GM10248 (cell line): ENCODE measurements at regions not wholly inside any gene's neighbourhood (a gene's known extent, or its start where the extent isn't known, plus 50 kb on each side); places are given as distances from the start of the nearest gene placed in this dataset.

ENCODE experiments used
- CTCF ChIA-PET: fragments of 300-600 bp; sonication (Branson Sonifier 250); formaldehyde crosslinking; extraction: SDS; loops from one replicate; lab custom pipeline; 2021; ENCODE audit warnings: antibody characterized with exemption; lab: Yijun Ruan, JAX
- POLR2A ChIA-PET: fragments of 350-650 bp; sonication (Branson Sonifier 250); formaldehyde crosslinking; extraction: SDS; loops from one replicate; lab custom pipeline; 2020; ENCODE audit warnings: antibody characterized with exemption; lab: Yijun Ruan, JAX
- DNase-seq: peaks from one replicate; pipeline ENCODE4 v3.0.0; 2012; ENCODE audit errors: extremely low spot score
- CTCF ChIP-seq: IDR thresholded peaks from 2 replicates; pipeline ENCODE4 v1.5.1; 2012; ENCODE audit warnings: mild to moderate bottlenecking, low read depth; ENCODE audit errors: extremely low read depth, missing control alignments, control extremely low read depth

DNA sequence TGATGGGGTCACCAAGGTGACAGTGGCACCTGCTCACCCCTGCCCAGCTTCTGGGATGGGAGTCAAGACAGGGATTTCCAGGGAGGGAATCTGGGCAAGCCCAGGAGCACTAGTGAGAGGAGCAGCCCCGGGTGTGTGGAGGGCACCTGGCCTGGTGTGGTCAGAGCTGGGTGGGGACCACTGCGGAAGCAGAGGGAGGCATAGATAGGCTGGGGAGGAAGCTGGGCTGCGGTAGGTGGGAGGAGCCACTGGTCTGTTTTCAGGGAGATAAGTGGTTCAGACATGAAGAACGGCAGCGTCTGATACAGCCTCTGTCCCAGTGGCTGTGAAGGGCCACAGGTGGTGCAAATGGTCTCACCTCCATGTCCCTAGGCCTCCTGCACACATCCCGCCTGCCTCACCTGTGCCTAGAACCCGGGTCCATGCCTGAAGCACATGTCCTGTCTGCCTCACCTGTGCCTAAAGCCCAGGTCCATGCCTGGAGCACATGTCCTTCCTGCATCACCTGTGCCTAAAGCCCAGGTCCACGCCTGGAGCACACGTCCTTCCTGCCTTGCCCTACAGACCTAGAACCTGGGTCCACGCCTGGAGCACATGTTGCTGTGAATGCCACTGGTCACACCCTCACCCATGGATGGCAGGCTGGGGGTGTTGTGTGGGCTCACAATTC is 325.9 kb upstream of the AJAP1 start:
- ChIA-PET CTCF (no interaction called here), POLR2A (no interaction called here)
- TF ChIP-seq CTCF = no peak
- no peak for DNase-seq

DNA sequence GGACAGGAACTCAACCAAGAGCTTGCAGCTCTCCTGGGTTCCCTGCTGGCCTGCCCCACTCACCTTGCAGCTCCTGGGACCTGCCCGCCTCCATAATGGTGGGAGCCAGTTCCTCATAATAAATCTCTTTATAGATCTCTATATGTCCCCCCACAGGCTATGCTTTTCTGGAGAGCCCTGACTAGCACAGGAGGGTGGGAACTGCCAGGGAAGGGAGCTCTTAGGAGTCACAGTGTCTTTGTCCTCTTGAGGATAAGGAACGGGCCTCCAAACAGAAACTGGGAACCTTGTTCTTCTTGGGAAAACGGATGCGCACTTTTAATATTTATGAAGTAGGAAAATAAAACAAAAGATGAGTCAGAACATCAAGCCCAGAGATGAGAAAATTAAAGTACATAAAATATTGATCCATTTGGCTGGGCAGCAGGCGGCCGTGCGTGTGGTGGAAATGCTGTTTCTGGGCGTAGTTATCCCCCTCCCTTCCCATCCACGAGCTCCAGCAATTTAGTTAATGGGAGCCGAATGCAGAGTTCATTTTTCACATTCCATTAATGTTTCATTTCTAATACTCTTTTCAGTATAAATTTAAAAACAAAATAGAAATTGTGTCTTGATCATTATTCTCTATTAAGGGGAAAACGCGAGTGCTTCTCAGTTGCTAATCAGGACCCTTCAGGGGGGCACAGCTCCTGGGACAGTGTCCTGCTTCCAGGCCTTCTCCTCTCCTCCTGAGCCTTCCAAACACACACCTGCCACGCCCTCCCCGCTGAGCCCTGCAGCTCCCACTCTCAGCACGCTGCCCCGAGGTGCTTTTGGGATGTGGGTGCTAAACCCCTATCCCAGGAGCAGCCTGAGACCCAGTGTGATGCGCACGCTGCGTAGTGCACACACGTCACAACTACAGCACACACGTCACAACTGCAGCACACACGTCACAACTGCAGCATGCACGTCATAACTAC is 323.3 kb upstream of the AJAP1 start:
- DNase-seq = no peak
- CTCF ChIA-PET = interaction anchor here (1.4 kb wide), 1 partner anchor 43 kb away, joined by 4 read pairs; no protein-coding TSS in a partner anchor
- TF ChIP-seq CTCF = no peak
- POLR2A ChIA-PET = no interaction called here

GRCh38 chr1:4331767-4332163 is 322.6 kb upstream of the AJAP1 start:
- no peak for DNase-seq
- ChIA-PET CTCF (no interaction called here), POLR2A (no interaction called here)
- TF ChIP-seq CTCF = no peak

- no peak for TF ChIP-seq CTCF
- no peak for DNase-seq
- ChIA-PET CTCF (no interaction called here), POLR2A (no interaction called here)
Observed at GRCh38 chr1:4336507-4336906, 317.9 kb upstream of the AJAP1 start.

GRCh38 chr1:4341421-4341820 is 313.0 kb upstream of the AJAP1 start:
- TF ChIP-seq CTCF = no peak

DNA sequence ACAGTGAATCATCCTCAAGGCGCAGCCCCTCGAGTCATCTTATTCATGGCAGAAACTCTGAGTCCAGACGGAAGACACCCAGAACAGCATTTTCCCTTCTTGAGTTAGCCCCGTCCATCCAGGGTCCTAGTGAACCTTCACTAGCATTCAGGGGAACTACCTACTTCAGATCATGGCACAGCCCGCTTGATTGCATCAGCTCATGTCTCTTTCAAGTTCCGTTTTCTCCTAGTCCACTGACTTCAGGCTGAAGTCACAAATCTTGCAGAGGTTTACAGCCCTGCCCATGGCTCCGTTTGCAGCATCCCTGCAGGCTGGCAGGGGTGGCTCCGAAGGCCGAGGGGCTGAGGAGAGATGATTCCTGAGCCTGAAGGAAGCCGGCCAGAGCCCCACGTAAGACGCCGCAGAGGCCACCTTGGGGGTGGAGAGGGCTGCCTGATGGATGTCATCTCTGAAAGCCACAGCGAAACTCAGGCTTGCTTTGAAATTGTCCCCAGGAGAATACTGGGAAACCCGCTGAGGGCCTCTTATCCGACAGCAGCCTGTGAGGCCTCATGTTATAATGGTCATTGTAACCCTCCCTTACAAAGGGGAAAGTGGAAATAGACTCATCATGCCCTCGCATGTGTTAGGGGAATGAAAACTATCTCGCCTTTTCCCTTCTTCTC is 310.2 kb upstream of the AJAP1 start:
- no peak for TF ChIP-seq CTCF
- no peak for DNase-seq
- ChIA-PET POLR2A (no interaction called here), CTCF (no interaction called here)

More at GRCh38 chr1:4341421-4341820, 313.0 kb upstream of the AJAP1 start:
- POLR2A ChIA-PET = no interaction called here
- CTCF ChIA-PET = no interaction called here
- DNase-seq = no peak
